Endodermal cell (in vitro differentiated cells): ENCODE measurements at regions not wholly inside any gene's neighbourhood (a gene's known extent, or its start where the extent isn't known, plus 50 kb on each side); places are given as distances from the start of the nearest gene placed in this dataset.

Experiments
- DNase-seq: peaks from one replicate; pipeline ENCODE4 v3.0.0-alpha.2; 2017
- H3K27ac ChIP-seq: 2 replicates; pipeline ENCODE4 v1.5.1; 2013; ENCODE audit warnings: mild to moderate bottlenecking, low read depth, low read length, moderate library complexity
- H3K27me3 ChIP-seq: 2 replicates; pipeline ENCODE4 v1.6.1; 2013; ENCODE audit warnings: mild to moderate bottlenecking, low read length, moderate library complexity; ENCODE audit not compliant: insufficient read depth, control insufficient read depth, poor library complexity, severe bottlenecking
- H3K36me3 ChIP-seq: 2 replicates; pipeline ENCODE4 v1.7.0; 2013; ENCODE audit warnings: mild to moderate bottlenecking, low read length, moderate library complexity; ENCODE audit not compliant: control insufficient read depth, insufficient read depth
- H3K4me1 ChIP-seq: one replicate; pipeline ENCODE4 v1.7.0; 2013; ENCODE audit warnings: low read length; ENCODE audit not compliant: control insufficient read depth, insufficient read depth
- H3K4me3 ChIP-seq: 2 replicates; pipeline ENCODE4 v1.5.1; 2013; ENCODE audit warnings: mild to moderate bottlenecking, low read length, moderate library complexity
- H3K9ac ChIP-seq: 2 replicates; pipeline ENCODE4 v1.6.1; 2013; ENCODE audit warnings: mild to moderate bottlenecking, low read length, moderate library complexity; ENCODE audit not compliant: poor library complexity, severe bottlenecking; ENCODE audit errors: extremely low read depth
- H3K9me3 ChIP-seq: 2 replicates; pipeline ENCODE4 v1.6.1; 2013; ENCODE audit warnings: mild to moderate bottlenecking, low read length, moderate library complexity; ENCODE audit not compliant: control insufficient read depth
- H3K27ac Mint-ChIP-seq: 2 replicates; pipeline ENCODE4 v1.8.0; 2020; ENCODE audit warnings: mixed read lengths
- H3K27me3 Mint-ChIP-seq: 2 replicates; pipeline ENCODE4 v1.8.0; 2021; ENCODE audit warnings: mild to moderate bottlenecking, mixed read lengths; ENCODE audit not compliant: insufficient read depth
- H3K36me3 Mint-ChIP-seq: 2 replicates; pipeline ENCODE4 v1.8.0; 2020; ENCODE audit warnings: low read depth, mixed read lengths
- H3K4me1 Mint-ChIP-seq: 2 replicates; pipeline ENCODE4 v1.8.0; 2020; ENCODE audit warnings: mixed read lengths
- H3K4me3 Mint-ChIP-seq: 2 replicates; pipeline ENCODE4 v1.8.0; 2020; ENCODE audit warnings: mild to moderate bottlenecking, moderate library complexity, mixed read lengths
- H3K9me3 Mint-ChIP-seq: 2 replicates; pipeline ENCODE4 v1.8.0; 2020; ENCODE audit warnings: mild to moderate bottlenecking, mixed read lengths
- WGBS, 2 experiments: methylation state at CpG; one replicate each; pipeline versions ENCODE4 v1.1.5 to v1.1.7; 2013; ENCODE audit warnings: missing lambda C conversion rate in 2 of 2, mixed read lengths in 1 of 2; ENCODE audit not compliant: insufficient coverage in 1 of 2, insufficient read length in 1 of 2; 5-methylcytosine and 5-hydroxymethylcytosine counted together
- TF ChIP-seq, protein P1 (sequence below): fragments of 200-600 bp; sonication (generic); conservative IDR thresholded peaks from 2 replicates; pipeline ENCODE4 v1.5.0; 2021; ENCODE audit warnings: antibody characterized with exemption, mild to moderate bottlenecking

DNA sequence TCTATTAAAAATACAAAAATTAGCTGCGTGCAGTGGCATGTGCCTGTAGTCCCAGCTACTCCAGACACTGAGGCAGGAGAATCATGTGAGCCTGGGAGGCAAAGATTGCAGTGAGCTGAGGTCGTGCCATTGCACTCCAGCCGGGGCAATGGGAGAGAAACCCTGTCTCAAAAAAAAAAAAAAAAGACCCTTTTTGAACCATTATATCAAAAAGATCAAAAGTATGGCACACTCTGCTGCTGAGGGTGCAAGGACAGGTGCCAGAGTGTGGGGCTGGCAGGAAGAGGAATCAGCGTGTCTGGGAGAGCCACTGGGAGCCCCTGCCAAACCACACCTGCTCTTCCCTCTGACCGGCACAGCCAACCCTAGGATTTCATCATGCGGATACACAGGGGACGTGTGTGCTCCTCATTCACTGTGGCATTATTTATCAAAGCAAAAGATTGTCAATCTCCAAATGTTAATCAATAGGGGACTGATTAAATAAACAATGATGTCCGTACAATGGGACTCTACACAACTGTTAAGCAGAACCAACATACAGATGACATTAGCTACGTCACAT lies 147.3 kb upstream of the TLE3 start:
- H3K36me3 Mint-ChIP-seq, result no peaks in the 10 kb centered on the region
- Histone ChIP-seq H3K4me3 (no peak overlapping the region), H3K27me3 (peaks cover 7% of the 10 kb centered on the region), H3K9ac (no peak overlapping the region), H3K36me3 (no peaks in the 10 kb centered on the region), H3K27ac (no peak overlapping the region), H3K9me3 (no peaks in the 10 kb centered on the region), H3K4me1 (no peaks in the 10 kb centered on the region)
- no peak overlapping the region for H3K27ac Mint-ChIP-seq
- peaks cover 11% of the 10 kb centered on the region for H3K27me3 Mint-ChIP-seq
- peak; percentile 13 for DNase-seq
- H3K4me1 Mint-ChIP-seq, result peaks cover 5% of the 10 kb centered on the region
- H3K9me3 Mint-ChIP-seq, result no peaks in the 10 kb centered on the region
- TF ChIP-seq, protein P1, sequence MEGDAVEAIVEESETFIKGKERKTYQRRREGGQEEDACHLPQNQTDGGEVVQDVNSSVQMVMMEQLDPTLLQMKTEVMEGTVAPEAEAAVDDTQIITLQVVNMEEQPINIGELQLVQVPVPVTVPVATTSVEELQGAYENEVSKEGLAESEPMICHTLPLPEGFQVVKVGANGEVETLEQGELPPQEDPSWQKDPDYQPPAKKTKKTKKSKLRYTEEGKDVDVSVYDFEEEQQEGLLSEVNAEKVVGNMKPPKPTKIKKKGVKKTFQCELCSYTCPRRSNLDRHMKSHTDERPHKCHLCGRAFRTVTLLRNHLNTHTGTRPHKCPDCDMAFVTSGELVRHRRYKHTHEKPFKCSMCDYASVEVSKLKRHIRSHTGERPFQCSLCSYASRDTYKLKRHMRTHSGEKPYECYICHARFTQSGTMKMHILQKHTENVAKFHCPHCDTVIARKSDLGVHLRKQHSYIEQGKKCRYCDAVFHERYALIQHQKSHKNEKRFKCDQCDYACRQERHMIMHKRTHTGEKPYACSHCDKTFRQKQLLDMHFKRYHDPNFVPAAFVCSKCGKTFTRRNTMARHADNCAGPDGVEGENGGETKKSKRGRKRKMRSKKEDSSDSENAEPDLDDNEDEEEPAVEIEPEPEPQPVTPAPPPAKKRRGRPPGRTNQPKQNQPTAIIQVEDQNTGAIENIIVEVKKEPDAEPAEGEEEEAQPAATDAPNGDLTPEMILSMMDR, result no peak
- 91 to 93% methylated on average over 3 to 9 of the region's 9 CpGs for WGBS, 2 experiments
- H3K4me3 Mint-ChIP-seq, result no peak overlapping the region

DNA sequence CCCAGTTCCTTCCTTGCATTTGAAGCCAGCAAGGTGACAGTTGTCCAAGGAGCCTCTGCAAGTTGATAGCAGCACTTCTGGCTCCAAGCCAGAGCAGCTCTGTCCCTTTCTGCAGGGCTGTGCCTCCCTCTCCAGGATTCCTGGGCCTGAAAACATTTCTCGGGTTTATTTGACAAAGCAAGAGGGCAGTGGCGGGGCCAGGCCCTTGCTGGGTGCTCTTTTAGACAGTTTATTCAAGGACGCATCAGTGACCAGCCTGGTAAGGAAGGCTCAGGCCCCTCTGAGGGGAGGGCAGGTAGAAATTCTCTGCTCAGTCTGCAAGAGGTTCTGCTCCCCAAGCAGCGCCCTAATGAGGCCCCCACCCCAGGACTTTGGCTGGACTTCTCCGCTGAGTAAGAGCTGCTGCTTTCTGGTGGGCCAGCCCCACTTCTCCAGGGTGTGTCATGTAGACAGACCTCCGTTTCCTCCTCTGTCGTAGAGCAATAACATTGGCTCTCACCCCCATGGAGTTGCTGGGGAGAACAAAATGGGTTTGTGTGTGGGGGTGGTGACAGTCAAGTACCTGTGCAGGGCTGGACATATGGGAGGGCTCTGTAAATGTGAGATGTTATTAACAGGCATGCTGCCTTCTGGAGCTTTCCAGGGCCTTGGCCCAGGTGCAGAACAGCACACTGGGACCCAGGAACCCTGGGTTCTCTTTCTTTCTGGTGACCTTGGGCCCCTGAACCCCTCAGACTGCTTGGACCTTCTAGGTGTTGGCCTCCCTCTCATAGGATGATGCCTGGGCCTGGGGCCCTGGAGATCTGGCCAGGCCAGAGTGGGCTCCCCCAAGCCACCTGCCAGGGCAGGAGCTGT lies 146.2 kb upstream of the TLE3 start:
- H3K9me3 Mint-ChIP-seq, result no peaks in the 10 kb centered on the region
- H3K36me3 Mint-ChIP-seq, result no peaks in the 10 kb centered on the region
- no peaks in the 10 kb centered on the region for H3K36me3 ChIP-seq
- H3K9me3 ChIP-seq, result no peaks in the 10 kb centered on the region
- peak; percentile 33 for DNase-seq
- TF ChIP-seq, protein P1, result no peak
- H3K27me3 Mint-ChIP-seq, result peaks cover 14% of the 10 kb centered on the region
- no peak overlapping the region for H3K9ac ChIP-seq
- H3K4me3 ChIP-seq, result no peak overlapping the region
- no peak overlapping the region for H3K27ac ChIP-seq
- no peaks in the 10 kb centered on the region for H3K4me1 ChIP-seq
- no peak overlapping the region for H3K4me3 Mint-ChIP-seq
- H3K27me3 ChIP-seq, result peaks cover 14% of the 10 kb centered on the region
- WGBS, 2 experiments, result 77 to 84% methylated on average over 5 to 7 of the region's 7 CpGs
- H3K4me1 Mint-ChIP-seq, result peaks cover 5% of the 10 kb centered on the region
- H3K27ac Mint-ChIP-seq, result no peak overlapping the region

DNA sequence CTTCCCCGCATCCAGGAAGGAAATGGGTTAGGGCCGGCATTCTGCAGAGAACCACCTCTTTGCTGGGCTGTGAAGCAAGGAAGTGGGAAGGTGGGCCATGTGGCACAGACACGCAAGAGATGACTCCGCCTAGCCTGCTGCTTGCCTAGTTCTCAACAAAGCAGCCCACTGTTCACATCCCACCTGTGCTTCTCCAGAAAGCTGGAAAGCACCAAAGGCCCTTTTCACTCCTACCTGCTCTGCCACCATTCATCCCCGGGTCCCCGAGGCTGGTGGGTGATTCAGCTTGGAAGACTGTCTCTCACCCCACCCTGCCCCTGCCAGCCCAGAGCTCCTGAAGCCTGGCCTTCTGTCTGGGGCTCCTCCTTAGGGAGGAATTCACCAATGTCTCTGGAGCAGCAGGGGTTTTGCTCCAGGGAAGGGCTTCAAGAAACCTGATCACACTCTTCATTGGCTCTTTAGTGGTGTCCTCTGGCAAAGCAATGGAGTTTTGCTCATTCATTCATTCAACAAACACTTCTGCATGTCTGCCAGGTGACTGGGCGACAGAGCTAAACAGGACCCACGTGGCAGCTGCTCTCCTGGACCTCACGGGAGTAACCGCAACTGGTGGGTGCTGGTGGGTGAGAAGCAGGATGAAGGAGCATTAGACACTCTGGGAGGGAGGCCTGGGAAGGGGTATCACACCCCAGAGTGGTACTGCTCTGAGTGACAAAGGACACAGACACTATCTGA lies 145.4 kb upstream of the TLE3 start:
- H3K27me3 ChIP-seq, result peaks cover 22% of the 10 kb centered on the region
- no peak overlapping the region for H3K9ac ChIP-seq
- no peaks in the 10 kb centered on the region for H3K9me3 Mint-ChIP-seq
- TF ChIP-seq, protein P1, result no peak
- H3K4me3 ChIP-seq, result no peak overlapping the region
- H3K27ac Mint-ChIP-seq, result no peak overlapping the region
- 82 to 90% methylated on average over 6 to 10 of the region's 10 CpGs for WGBS, 2 experiments
- H3K4me1 ChIP-seq, result no peaks in the 10 kb centered on the region
- no peaks in the 10 kb centered on the region for H3K9me3 ChIP-seq
- H3K4me3 Mint-ChIP-seq, result no peak overlapping the region
- no peak overlapping the region for H3K27ac ChIP-seq
- peaks cover 16% of the 10 kb centered on the region for H3K27me3 Mint-ChIP-seq
- H3K4me1 Mint-ChIP-seq, result no peaks in the 10 kb centered on the region
- peak; percentile 56 for DNase-seq
- no peaks in the 10 kb centered on the region for H3K36me3 ChIP-seq
- no peaks in the 10 kb centered on the region for H3K36me3 Mint-ChIP-seq
